GM19351 (cell line): ENCODE measurements at regions not wholly inside any gene's neighbourhood (a gene's known extent, or its start where the extent isn't known, plus 50 kb on each side); places are given as distances from the start of the nearest gene placed in this dataset.
"Not testable (repeated sequence)": the region's sequence is repeated elsewhere in the genome, so short reads cannot be mapped to it uniquely, and the experiment has no call there.

Experiments used
- ATAC-seq: cut with Tn5 transposase; IDR thresholded peaks from one replicate; pipeline ENCODE4 v1.9.1; 2021; ENCODE audit warnings: mild to moderate bottlenecking, moderate library complexity; ENCODE audit not compliant: unreplicated experiment

DNA sequence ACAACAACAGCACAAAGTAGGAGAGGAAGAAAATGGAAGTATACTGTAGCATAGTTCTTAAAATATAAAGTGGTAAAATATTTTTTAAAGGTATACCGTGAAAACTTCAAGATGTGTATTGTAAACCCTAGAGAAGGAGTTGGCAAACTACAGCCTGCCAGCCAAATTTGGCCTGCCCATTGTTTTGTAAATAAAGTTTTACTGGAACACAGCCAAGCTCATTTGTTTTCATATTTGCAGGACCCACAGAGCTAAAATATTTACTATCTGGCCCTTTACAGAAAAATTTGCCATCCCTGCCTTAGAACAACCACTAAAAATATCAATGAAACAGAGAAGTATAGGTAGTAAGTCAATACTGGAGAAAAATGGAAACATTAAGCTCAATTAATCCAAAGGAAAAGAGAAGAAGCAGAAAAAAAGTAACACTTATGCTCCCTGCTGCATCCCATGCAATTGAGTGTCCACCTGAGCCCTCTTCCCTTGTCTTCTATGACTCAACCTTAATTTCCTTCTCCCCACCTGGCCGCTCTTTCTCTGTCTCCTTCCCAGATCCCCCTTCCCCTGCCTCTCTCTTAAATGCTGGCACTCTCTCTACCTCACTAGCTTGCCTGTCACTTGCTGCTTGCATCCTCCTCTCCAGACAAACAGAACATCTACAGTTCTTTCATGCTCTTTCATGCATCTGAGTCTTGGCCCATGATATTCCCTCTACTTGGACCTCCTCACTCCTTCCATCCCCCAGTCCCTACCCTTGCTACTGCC, 50.6 kb upstream of the FER start:
- ATAC-seq: no peak

DNA sequence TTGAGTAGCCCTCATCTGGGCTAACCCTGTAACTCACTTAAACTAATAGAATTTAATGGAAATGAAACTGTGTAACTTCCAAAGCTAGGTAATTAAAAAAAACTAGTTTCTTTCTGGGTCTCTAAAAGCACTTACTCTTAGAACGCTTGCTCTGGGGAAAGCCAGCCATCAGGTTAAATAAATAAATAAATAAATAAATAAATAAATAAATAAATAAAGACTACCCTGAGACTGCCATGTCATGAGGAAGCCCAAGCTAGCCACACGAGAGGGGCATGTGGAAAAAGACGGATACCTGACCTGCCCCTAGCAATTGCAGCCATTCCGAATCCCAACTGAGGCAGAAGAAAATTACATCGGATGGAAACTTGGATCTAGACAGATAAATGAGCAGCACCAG, 51.3 kb upstream of the FER start:
- ATAC-seq: no peak

DNA sequence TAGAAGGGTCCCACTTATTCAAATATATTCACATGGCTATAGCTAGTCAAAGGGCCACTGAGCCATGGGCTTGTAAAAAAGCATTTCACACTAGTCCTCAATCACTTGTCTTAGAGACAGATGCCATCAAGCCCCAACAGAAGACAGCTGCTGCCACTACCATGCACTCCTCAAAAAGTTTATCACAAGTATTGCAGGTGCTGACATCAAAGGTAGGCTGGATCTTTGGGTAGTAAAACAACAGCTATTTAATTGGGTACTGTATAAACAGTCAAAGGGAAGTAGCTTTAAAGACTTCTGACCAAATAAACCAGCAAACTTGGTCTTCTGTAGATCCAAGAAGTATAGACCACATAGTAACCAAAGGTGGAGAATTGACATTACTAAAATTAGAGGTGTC, 59.2 kb upstream of the FER start:
- ATAC-seq: no peak

DNA sequence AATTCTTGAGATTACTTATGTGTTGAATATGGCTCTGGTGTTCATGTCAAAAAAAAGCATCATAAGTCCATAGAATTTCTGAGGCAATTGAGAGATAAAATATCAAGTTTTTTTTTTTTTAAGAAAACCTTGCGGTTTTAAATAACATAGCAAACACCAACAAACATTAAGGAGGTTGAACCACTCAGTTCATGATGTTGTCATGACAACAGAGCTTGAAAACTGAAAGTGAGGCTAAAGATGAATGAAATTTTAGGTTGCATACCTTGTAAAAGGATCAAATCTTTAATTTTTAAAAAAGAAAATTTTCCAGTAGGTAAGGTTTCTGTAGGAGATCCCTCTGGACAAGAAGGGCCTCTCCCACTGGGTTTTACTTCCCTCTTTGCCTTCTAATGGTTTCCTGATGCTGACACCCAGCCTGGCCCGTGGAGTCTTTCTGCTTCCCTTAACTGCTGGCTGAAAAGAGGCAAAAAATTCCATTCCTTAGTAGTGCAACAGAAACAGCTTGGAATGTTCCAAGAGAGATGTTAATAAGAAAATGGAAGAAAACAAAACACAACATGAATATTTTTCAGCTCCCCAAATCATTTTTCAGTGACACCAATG, 60.0 kb upstream of the FER start:
- ATAC-seq: peak; percentile 61

DNA sequence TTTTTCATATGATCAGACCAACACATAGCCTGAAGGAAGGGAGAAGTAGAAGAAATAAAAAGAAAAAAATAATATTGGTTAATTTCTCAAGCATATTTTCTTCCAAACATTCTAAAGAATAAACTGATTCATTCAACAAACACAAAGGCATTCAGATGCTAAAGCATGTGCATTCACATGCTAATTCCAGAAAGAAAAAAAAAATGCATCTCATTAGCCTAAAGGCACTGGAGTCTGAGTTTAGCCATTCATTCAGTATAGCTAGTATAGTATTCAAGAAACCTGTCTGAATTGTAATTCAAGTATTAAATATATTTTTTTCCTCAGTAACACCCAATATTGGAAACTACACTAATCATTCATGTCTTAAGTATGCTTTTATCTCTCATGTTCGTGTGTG, 61.0 kb upstream of the FER start:
- ATAC-seq: no peak

DNA sequence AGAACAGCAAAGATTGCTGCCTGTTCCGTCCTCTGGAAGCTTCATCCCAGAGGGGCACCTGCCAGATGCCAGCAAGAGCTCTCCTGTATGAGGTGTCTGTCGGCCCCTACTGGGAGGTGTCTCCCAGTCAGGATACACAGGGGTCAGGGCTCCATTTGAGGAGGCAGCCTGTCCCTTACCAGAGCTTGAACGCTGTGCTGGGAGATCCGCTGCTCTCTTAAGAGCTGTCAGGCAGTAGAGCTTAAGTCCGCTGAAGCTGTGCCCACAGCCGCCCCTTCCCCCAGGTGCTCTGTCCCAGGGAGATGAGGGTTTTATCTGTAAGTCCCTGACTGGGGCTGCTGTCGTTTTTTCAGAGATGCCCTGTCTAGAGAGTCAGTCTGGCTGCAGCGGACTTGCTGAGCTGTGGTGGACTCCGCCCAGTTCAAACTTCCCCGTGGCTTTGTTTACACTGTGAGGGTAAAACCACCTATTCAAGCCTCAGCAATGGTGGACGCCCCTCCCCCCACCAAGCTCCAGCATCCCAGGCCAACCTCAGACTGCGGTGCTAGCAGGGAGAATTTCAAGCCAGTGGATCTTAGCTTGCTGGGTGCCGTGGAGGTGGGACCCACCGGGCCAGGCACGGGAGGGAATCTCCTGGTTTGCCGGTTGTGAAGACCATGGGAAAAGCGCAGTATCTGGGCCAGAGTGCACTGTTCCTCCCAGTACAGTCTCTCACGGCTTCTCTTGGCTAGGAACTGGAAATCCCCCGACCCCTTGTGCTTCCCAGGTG, 62.1 kb upstream of the FER start:
- not testable (repeated sequence) for ATAC-seq

DNA sequence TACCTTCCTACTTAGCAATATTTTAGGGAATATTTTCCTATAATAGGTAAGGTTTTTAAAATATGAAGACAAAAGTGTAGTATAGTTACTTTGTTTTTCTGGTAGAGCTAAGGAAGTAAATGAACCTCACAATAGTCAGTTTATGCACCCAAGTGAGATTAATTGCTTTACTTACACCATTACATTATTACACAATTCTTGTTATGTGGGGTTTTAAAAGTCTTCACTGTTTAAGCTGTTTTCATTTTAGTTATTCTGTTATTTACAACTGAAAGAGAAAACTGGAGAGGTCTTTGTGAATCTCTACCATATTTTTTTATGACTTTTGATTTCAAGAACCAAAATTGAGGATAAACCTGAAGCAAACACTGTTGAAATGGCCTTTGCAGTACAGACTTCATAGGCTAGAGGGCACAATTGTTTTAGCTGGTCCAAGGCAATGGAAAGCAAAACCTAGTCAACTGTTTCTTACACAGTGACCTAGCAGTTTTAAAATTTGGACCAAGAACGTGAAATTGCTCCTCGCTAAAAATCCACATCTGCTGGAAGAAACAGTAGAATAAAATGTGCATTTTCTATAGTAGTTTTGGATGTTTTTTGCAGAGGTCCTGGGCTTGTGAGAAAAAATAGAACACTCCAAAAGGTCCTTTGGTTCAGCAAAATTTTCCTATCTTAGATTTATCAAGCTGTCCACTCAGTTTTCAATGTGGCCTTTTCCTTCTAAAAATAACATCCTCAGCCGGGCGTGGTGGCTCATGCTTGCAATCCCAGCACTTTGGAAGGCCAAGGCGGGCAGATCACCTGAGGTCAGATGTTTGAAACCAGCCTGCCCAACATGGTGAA, 66.4 kb upstream of the FER start:
- peak; percentile 98 for ATAC-seq

DNA sequence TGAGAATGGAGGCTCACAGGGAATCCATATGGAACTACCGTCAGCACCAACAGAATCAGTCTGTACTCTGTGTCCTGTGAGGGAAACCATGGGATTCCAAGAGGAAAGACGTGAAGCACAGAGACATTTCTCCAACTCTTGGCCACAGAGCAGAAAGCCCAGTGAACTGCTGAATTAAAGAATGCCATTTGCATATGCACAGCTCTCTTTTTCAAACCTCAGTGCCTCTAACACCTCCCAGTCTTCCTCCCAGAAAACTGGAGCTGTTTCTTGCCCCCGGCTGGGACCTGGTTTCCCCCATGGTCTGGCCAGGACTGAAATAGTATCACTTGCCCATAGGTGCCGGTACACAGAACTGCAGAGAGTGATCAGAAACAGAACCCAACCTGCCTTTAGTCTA, 69.6 kb upstream of the FER start:
- no peak for ATAC-seq

DNA sequence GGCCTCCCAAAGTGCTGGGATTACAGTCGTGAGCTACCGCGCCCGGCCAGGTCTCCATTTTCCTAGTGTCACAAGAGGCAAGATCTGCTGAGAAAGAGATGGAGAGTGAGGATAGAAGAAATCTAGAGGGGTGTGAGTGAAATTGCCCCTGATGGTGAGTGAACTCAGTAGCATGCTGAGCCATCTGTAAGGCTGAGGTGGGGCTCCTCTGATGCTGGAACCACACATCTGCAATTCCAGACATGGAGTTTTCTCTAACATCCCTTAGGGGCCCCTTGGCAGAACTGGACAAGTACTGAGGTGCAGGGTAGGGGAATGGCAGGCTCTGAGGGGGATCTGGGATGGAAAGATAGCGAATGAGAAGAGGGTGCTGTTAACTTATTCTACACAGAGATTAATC, 72.0 kb upstream of the FER start:
- no peak for ATAC-seq

DNA sequence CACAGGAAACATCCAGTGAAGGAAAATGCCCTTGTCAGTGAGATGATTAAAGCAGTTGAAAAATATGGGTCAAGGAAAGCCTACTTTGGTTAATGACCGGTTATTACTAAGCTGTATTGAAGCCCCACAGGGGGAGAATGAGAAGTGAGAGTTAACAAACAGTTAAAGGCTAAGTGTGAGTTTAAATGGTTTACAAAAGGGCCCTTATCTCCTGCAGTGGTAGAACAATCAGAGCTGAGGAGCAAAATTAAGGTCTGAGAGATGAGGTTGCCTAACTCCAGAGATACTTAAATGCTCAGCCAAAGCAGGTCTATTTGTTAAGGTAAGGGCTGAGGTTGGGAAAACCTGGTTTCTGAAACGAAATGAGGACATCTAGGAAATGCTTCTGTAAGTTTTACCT, 75.1 kb upstream of the FER start:
- ATAC-seq: no peak

DNA sequence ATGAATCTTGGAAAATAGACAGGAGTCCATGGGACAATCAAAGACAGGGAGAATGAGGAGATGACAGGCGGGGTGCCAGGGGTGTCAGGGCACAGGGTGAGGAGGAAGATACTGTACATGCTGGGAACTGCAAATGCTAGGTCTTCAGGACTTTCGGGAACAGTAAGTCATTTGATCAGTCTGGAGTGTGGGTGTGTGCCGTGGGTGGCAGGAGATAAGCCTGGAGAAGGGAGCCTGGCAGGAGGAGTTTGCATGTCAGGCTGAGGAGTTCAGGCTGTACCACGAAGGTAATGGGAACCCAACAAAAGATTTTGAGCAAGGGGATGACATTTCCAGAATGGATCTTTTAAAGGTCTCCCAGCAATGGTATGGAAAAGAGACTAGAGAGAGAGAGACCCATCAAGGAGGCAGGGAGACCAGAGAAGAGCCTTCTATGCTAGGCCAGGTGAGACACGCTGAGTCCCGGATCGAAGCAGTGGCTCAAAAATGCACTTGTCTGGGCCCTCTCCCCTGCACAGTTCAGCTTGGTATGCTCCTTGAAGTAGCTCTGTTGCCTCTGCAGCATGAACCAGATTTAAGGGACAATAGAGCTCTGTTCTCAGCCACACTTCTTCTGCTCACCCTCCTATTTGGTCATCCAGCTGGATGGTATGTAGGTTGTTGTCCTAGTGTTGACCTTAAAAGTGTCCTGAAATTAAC, 77.0 kb upstream of the FER start:
- no peak for ATAC-seq

DNA sequence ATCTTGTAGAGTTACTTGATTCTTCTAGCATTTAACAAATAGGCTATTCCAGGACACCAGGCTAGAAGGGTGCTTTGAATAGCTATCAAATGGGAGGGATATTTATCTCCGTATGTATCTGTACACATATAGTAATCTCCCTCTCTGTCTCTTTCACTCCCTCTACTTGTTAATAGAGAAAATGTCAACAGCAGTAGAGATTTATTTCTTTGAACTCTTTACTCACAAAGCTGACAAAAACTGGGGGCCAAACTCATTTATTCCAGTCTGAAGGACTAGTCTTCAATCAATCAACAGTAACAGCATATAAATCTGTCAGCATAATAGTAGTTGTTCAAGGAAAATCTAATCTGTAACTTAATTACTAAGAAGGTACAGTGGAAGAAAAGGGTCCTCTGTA, 78.2 kb upstream of the FER start:
- no peak for ATAC-seq

DNA sequence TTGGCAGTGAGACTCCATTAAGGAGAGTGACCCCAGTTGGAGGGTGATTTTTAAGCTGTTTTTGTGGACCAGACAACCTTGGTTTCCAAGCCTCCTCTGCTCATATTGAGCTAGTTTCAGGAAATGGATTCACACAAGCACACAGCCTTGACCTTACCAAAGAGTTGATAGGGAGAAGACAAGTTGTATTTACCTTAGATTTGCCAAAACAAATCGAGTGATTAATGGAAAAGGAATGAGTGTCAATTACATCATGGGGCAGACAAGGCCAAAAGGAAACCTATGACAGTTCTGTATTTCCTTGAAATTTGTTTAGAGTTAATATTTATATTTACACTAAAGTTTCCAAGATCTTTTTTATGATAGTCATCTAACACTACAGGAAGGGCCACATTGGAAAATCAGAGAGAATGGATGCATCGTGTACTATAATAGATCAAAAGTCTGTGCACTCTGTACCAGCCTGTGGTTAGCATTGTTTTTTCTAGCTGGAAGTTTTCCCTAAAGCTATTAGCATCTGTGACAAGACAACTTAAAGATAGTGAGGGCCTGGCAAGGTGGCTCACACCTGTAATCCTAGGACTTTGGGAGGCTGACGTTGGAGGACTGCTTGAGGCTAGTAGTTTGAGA, 86.0 kb upstream of the FER start:
- no peak for ATAC-seq

DNA sequence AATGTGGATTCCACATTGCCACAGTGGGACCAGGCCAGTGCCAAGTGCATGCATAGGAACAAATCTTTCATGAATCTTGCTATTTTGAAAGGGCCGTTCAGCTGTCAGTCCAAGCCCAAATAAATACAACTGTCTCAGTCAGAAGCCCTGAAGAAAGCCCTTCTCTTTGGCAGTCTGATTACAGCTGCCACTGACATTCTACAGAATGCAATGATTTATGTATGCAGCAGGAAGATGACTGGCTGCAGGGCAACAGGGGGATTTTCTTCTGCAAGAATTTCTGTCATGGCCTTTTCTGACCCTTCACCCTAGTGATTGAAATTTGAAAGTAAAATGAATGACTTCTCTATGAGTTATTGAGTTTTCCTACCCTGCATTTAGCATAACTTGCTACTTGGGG, 86.7 kb upstream of the FER start:
- no peak for ATAC-seq

DNA sequence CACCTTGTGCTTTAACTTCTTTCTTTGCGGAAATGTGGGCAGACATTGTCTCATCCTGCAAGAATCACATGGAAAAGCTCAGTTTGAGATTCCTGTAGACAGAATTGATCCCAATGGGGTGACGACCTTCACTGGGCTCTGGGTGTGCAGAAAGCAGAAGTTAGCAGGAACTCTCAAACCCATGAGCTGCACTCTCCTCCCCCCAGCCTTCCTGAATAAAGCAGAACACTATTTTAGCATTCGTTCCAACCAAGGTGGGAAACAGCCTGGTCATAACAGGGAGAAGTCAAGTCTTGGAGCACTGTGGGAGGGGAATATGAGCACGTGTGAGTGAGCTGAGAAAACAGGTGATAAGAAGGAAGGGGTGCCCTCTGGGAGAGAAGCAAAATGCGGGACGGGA, 87.4 kb upstream of the FER start:
- ATAC-seq: no peak

DNA sequence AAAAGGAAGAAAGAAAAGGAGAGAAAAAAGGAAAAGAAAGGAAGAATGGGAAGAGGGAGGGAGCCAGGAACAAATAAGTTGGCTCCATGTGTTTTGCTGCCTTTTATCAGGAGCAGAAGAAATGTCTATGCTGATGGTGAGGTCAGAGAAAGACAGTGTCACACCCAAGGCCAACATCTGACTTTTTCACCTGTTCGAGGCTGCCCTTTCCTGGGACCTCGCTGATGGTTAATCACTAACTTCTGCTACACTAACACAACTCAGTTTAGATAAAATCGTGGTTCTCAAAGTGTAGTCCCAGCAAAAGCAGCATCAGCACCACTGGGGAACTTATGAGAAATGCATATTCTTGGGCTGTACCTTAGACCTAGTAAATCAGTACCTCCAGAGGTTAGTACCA, 88.2 kb upstream of the FER start:
- no peak for ATAC-seq

DNA sequence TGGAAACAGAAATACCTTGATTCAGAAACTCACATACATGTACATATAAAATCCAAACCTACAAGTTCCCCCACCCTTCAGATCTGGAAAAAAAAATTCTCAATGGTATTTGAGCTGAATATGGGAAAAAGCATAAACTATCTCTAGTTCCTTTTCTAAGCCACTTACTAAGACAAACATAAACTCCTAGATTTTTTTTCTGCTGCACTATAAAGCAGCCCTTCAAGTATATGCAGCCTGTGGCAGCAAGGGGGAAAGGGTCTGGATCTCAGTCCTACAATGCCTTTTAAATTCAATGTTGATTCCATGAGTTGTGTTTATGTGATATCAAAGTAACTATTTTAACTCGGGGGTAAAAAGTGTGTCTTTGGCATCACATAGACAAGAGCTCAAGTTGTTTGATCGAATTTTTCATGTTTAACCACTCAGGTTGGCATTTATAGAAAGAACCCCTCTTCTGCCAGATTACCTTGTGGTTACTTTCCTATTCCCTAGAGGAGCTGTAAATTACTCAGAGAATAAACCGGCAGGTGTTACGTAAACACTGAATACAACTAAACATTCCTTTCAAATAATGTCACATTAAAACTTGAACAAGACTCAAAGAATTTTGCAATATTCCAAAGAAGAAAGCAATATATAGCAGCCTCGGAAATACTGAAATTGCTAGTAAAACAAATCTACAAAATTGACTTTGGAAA, 91.8 kb upstream of the FER start:
- no peak for ATAC-seq

DNA sequence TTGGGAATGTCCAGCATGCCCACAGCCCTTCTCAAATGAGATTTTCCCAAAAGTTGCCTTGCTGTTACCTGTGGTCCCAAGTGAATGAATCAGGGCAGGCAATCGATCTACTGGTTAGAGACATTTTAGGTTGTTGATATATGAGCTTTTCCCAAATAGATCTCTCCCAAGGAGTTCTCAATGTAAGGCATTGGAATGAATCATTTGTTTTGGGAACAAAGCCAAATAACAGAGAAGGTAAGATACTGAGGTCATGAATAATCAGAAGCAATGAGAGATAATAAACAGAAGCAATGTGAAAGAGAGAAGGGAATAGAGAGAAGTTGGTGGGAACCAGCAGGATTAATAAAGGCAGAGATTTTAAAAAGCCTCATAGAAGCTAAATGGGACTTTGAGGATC, 93.6 kb upstream of the FER start:
- ATAC-seq: no peak

DNA sequence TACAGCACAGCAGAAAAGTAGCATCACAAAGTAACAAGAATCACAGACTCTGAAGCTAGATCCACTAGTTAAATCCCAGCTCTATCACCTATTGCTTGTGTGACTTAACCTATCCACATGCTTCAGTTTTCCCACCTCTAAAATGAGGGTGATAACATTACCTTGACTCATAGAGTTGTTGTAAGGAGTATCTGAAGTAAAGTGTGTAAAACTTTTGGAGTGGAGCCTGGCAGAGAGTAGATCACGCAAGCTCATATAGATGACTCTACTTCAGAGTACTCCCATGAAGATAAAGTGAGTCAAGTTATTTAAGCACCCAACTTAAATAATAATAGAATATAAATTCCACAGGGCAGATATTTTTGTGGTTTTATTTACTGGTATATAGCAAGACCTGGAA, 94.5 kb upstream of the FER start:
- ATAC-seq: no peak

DNA sequence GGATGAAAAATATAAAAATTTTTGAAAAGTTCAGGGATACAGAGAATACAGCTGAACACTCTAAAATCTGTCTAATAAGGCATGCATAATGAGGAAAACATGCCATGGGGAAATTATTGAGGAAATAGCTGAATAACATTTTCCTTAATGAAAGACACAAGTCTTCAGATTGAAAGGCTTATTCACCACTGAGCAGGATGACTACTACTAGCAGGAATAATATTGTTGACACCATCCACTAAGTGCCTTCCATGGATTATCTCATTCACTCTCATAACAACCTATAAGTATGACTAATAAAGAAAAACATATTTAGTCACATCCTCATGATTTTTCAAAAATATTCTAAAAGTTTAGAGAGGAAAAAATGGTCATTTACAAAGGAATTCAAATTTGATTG, 96.7 kb upstream of the FER start:
- ATAC-seq: no peak
